ENCODE measurements at regions not wholly inside any gene's neighbourhood (a gene's known extent, or its start where the extent isn't known, plus 50 kb on each side); places are given as distances from the start of the nearest gene placed in this dataset.

DNA sequence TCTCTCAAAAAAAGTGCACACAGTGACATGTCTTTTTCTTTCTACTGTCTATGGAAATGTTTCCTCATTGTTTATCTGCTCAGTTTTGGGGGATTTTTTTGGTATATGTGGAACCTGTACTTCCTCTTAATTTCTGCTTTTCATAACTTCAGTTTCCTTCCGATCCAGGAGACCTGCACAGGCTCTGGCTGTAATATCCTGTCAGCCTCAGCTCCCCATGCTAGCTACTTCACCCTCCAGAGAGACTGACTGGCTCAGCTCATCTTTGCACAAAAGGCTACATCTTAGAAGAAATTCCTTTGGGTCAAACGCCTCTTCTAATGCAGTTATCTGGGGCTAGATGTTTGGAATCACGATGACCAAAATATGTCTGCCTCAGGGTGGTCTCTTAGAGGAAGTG, 378.4 kb downstream of the RND3 start:
- TF ChIP-seq CEBPB (IDR thresholded peaks at IDR 0.05; ENCODE audit: low read depth) (no peak), CBX3 (IDR thresholded peaks at IDR 0.05; ENCODE audit: low read depth) (no peak), JUND (IDR thresholded peaks at IDR 0.05) (no peak), POLR2A (IDR thresholded peaks at IDR 0.05; ENCODE audit: borderline replicate concordance, extremely low read depth, insufficient read depth, insufficient read length) (no peak), FOSL1 (IDR thresholded peaks at IDR 0.05; ENCODE audit: low read depth) (no peak), TCF7L2 (IDR thresholded peaks at IDR 0.05; ENCODE audit: borderline replicate concordance, extremely low read depth, insufficient read depth, insufficient read length) (no peak), RAD21 (IDR thresholded peaks at IDR 0.05; ENCODE audit: low read depth) (no peak), SRF (IDR thresholded peaks at IDR 0.05; ENCODE audit: low read depth) (no peak), ZFX (IDR thresholded peaks at IDR 0.05) (no peak), SP1 (IDR thresholded peaks at IDR 0.05; ENCODE audit: low read depth) (no peak), POLR2AphosphoS5 (IDR thresholded peaks at IDR 0.05; ENCODE audit: low read depth, low read length) (no peak), SIN3A (IDR thresholded peaks at IDR 0.05; ENCODE audit: low read depth) (no peak)
- TF ChIP-seq, protein P1, sequence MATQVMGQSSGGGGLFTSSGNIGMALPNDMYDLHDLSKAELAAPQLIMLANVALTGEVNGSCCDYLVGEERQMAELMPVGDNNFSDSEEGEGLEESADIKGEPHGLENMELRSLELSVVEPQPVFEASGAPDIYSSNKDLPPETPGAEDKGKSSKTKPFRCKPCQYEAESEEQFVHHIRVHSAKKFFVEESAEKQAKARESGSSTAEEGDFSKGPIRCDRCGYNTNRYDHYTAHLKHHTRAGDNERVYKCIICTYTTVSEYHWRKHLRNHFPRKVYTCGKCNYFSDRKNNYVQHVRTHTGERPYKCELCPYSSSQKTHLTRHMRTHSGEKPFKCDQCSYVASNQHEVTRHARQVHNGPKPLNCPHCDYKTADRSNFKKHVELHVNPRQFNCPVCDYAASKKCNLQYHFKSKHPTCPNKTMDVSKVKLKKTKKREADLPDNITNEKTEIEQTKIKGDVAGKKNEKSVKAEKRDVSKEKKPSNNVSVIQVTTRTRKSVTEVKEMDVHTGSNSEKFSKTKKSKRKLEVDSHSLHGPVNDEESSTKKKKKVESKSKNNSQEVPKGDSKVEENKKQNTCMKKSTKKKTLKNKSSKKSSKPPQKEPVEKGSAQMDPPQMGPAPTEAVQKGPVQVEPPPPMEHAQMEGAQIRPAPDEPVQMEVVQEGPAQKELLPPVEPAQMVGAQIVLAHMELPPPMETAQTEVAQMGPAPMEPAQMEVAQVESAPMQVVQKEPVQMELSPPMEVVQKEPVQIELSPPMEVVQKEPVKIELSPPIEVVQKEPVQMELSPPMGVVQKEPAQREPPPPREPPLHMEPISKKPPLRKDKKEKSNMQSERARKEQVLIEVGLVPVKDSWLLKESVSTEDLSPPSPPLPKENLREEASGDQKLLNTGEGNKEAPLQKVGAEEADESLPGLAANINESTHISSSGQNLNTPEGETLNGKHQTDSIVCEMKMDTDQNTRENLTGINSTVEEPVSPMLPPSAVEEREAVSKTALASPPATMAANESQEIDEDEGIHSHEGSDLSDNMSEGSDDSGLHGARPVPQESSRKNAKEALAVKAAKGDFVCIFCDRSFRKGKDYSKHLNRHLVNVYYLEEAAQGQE (IDR thresholded peaks at IDR 0.05; ENCODE audit: low read depth) = no peak
- TF ChIP-seq, protein P2, sequence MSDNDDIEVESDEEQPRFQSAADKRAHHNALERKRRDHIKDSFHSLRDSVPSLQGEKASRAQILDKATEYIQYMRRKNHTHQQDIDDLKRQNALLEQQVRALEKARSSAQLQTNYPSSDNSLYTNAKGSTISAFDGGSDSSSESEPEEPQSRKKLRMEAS (IDR thresholded peaks at IDR 0.05) = no peak
- TF ChIP-seq, protein P3, sequence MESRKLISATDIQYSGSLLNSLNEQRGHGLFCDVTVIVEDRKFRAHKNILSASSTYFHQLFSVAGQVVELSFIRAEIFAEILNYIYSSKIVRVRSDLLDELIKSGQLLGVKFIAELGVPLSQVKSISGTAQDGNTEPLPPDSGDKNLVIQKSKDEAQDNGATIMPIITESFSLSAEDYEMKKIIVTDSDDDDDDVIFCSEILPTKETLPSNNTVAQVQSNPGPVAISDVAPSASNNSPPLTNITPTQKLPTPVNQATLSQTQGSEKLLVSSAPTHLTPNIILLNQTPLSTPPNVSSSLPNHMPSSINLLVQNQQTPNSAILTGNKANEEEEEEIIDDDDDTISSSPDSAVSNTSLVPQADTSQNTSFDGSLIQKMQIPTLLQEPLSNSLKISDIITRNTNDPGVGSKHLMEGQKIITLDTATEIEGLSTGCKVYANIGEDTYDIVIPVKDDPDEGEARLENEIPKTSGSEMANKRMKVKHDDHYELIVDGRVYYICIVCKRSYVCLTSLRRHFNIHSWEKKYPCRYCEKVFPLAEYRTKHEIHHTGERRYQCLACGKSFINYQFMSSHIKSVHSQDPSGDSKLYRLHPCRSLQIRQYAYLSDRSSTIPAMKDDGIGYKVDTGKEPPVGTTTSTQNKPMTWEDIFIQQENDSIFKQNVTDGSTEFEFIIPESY (IDR thresholded peaks at IDR 0.05; ENCODE audit: extremely low read depth, insufficient replicate concordance, low read length) = no peak
- DNase-seq (ENCODE audit: low read depth, low spot score) = no peak
- Histone ChIP-seq H3K9me2 (ENCODE audit: insufficient read depth) (no peaks in the 10 kb centered on the region), H3K9ac (ENCODE audit: low read length) (no peak overlapping the region), H3K36me3 (ENCODE audit: control insufficient read depth in 1 of 2, insufficient read depth in 2 of 2, low read length in 2 of 2) (no peaks in the 10 kb centered on the region), H3K27ac (ENCODE audit: low read depth, low read length) (no peak overlapping the region), H3K4me3 (replicated peaks in 1 of 2; ENCODE audit: low read depth in 1 of 2, low read length in 2 of 2) (no peak overlapping the region), H2AFZ (ENCODE audit: low read depth, low read length, poor library complexity, severe bottlenecking) (no peak overlapping the region), H3K4me2 (ENCODE audit: low read length) (no peak overlapping the region), H3K9me3 (ENCODE audit: control insufficient read depth in 1 of 2, insufficient read depth in 1 of 2, low read depth in 1 of 2, low read length in 2 of 2) (no peaks in the 10 kb centered on the region), H4K20me1 (ENCODE audit: insufficient read depth) (no peaks in the 10 kb centered on the region), H3K4me1 (ENCODE audit: control insufficient read depth in 1 of 2, insufficient read depth in 2 of 2, low read length in 2 of 2) (no peaks in the 10 kb centered on the region), H3K27me3 (ENCODE audit: insufficient read depth, low read length) (no peaks in the 10 kb centered on the region), H3K79me2 (ENCODE audit: insufficient read depth, low read length) (no peaks in the 10 kb centered on the region)
- no peak for ATAC-seq
- ChIA-PET CTCF (no interaction called here), POLR2A (no interaction called here), RAD21 (ENCODE audit: low non-redundant PET in 1 of 2, low total read pairs in 2 of 2, uncharacterized antibody in 2 of 2, unreplicated experiment in 2 of 2) (no interaction called here)
- intact Hi-C loops (cut with micrococcal nuclease) = no loop called here
- BruUV-seq (replicated peaks) = no TSS peak
